GM21737 (cell line): ENCODE measurements at regions not wholly inside any gene's neighbourhood (a gene's known extent, or its start where the extent isn't known, plus 50 kb on each side); places are given as distances from the start of the nearest gene placed in this dataset.
"Not testable (repeated sequence)": the region's sequence is repeated elsewhere in the genome, so short reads cannot be mapped to it uniquely, and the experiment has no call there.

ENCODE experiments used
- ATAC-seq: cut with Tn5 transposase; IDR thresholded peaks from one replicate; pipeline ENCODE4 v1.9.1; 2021; ENCODE audit warnings: mild to moderate bottlenecking, moderate library complexity; ENCODE audit not compliant: unreplicated experiment

- not testable (repeated sequence) for ATAC-seq
Measured at GRCh38 chr10:42193588-42193987, 444.8 kb downstream of the ZNF33B start.

- ATAC-seq: not testable (repeated sequence)
Measured at GRCh38 chr10:42192450-42192849, 445.9 kb downstream of the ZNF33B start.

- not testable (repeated sequence) for ATAC-seq
Measured at GRCh38 chr10:42187501-42188195, 450.7 kb downstream of the ZNF33B start.

DNA sequence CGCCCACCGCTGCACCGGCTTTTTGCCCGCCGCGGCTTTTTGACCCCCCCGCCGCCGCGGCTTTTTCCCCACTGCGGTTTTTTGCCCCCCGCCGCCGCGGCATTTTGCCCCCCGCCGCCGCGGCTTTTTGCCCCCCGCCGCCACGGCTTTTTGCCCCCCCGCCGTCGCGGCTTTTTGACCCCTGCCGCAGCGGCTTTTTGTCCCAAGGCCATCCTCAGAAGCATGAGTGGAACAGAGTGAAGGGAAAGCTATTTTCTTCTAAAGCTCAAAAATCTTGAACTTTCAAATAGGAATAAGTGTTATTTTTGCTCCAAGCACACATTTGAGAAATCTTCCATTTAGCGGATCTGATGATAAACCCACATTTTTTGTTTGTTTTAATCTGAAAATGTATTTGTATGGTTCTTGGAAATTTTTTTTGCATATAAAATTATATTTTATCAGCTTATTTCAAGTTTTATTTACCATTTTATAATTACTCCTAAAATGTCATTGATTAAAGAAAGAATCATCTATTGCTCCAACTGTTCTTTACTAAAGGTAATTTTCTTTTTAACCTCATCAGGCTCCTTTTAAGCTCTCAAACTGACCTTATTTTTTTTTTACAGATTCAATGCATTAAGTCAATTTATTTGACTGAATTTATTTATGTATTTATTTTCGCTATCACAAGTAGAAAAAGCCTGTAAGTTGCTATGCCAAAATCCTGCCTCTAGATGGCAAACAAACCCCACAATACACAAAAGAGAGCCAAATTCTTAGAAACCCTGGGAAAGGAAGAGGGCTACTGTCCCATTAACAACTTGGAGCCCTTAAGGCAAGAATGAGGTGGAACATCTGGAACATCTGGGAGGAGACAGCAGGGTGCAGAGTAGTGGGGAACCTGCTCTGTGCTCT is 460.3 kb downstream of the ZNF33B start:
- ATAC-seq: not testable (repeated sequence)

DNA sequence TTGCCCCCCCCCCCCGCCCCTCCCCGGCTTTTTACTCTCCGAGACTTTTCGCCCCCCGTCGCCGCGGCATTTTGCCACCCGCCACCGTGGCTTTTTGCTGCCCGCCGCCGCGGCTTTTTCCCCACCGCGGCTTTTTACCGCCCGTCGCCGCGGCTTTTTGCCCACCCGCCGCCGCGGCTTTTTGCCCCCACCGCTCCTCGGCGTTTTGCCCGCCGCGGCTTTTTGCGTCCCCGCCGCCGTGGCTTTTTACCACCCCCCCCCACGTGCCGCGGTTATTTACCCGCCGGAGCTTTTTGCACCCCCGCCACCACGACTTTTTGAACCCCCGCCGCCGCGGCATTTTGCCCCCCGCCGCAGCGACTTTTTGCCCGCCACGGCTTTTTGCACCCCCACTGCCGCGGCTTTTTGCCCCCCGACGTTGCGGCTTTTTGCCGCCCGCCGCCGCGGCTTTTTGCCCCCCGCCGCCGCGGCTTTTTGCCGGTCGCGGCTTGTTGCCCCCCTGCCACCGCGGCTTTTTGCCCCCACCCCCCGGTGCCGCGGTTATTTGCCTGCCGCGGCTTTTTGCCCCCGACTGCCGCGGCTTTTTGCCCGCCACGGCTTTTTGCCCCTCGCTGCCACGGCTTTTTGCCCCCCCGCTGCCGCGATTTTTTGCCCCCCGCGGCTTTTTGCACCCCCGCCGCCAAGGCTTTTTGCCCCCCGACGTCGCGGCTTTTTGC is 461.1 kb downstream of the ZNF33B start:
- ATAC-seq: no peak

- ATAC-seq: no peak
Measured at GRCh38 chr10:42150428-42151061, 487.8 kb downstream of the ZNF33B start.

- no peak for ATAC-seq
Measured at GRCh38 chr10:42149722-42150427, 488.5 kb downstream of the ZNF33B start.

DNA sequence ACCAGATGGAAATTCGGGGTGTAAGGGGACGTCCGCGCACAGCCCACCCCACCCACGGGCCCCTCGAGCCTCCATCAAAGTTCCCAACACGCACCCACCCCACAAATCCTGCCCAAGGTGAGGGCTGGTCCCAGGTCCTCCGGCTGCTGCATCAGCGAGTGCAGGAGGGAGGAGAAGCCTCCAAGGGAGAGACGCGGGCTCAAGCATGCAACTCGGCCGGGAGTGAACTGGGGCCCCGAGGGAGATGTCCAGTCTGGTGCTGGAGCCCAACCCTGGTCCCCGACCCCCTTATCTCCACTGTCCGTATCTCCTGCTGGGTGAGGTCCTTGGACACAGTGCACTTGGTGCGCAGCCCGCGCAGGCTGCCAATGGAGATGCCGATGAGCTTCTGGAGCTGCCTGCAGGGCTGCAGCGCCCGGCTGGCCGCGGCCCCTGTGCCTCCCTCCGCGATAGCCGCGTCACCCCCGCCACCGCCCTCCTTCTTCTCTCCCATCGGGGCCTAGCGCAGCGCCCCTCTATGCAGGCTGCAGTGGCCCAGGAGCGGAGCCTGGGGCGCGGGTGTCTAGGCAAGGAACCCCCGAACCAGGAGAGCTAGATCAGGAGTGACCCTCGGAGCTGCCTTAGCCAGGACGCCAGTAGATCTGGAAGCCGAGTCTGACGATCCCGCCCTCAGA is 489.2 kb downstream of the ZNF33B start:
- ATAC-seq: no peak

DNA sequence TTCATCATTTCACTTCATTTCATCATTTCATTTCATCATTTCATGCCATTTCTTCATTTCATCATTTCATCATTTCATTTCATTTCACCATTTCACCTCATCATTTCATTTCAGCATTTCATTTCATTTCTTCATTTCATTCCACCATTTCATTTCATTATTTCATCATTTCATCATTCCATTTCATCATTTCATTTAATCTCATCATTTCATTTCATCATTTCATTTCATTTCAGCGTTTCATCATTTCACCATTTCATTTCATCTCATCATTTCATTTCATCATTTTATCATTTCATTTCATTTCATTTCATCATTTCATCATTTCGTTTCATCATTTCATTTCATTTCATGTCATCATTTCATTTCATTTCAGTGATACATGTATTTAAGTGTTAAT is 492.2 kb downstream of the ZNF33B start:
- not testable (repeated sequence) for ATAC-seq

- not testable (repeated sequence) for ATAC-seq
Measured at GRCh38 chr10:42138023-42138422, 500.3 kb downstream of the ZNF33B start.

GRCh38 chr10:42113158-42113450 is 525.3 kb downstream of the ZNF33B start:
- ATAC-seq: no peak

GRCh38 chr10:42112331-42113157 is 525.8 kb downstream of the ZNF33B start:
- ATAC-seq: no peak

DNA sequence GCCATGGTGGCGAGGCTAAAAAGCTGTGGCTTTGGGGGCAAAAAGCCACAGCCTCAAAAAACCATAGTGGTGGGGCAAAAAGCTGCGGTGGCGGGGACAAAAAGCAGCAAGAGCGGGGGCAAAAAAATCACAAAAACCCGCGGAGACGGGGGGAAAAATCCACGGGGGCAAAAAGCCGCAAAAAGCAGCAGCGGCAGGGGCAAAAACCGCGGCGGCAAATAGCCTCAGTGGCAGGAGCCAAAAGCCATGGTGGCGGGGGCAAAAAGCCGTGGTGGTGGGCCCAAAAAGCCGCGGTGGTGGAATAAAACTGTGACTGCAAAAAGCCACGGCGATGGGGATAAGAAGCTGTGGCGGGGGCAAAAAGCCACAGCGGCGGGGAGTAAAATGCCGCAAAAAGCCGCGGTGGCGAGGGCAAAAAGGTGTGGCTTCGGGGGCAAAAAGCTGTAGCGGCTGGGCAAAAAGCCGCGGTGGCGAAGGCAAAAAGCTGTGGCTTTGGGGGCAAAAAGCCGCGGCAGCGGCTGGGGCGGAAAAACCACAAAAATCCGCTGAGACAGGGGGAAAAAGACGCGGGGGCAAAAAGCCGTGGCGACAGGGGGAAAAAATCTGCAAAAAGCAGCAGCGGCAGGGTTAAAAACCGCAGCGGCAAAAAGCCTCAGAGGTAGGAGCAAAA is 526.6 kb downstream of the ZNF33B start:
- ATAC-seq: no peak

- ATAC-seq: no peak
Measured at GRCh38 chr10:42111076-42111475, 527.3 kb downstream of the ZNF33B start.
